ENCODE measurements at regions not wholly inside any gene's neighbourhood (a gene's known extent, or its start where the extent isn't known, plus 50 kb on each side); places are given as distances from the start of the nearest gene placed in this dataset.

GRCh38 chr13:73748404-73748803 is 385.8 kb downstream of the KLF12 start:
- TF ChIP-seq REST (IDR thresholded peaks at IDR 0.05; ENCODE audit: insufficient read depth in 1 of 2, low read depth in 2 of 2, low read length in 2 of 2) (no peak), TAF1 (IDR thresholded peaks at IDR 0.05; ENCODE audit: borderline replicate concordance, insufficient read depth, low read length) (no peak), FOXP2 (optimal IDR thresholded peaks at IDR 0.05; ENCODE audit: borderline replicate concordance, extremely low read depth, extremely low read length, insufficient read depth) (no peak)

All from PFSK-1 (cell line).